NOMO-1 treated with dmso at 0.1 percent for 144 hours (cell line): ENCODE measurements at regions not wholly inside any gene's neighbourhood (a gene's known extent, or its start where the extent isn't known, plus 50 kb on each side); places are given as distances from the start of the nearest gene placed in this dataset.
"Not testable (repeated sequence)": the region's sequence is repeated elsewhere in the genome, so short reads cannot be mapped to it uniquely, and the experiment has no call there.

Experiments used
- DNase-seq: peaks from one replicate; lab custom pipeline; 2025; ENCODE audit not compliant: unreplicated experiment; lab: John Stamatoyannopoulos, UW

DNA sequence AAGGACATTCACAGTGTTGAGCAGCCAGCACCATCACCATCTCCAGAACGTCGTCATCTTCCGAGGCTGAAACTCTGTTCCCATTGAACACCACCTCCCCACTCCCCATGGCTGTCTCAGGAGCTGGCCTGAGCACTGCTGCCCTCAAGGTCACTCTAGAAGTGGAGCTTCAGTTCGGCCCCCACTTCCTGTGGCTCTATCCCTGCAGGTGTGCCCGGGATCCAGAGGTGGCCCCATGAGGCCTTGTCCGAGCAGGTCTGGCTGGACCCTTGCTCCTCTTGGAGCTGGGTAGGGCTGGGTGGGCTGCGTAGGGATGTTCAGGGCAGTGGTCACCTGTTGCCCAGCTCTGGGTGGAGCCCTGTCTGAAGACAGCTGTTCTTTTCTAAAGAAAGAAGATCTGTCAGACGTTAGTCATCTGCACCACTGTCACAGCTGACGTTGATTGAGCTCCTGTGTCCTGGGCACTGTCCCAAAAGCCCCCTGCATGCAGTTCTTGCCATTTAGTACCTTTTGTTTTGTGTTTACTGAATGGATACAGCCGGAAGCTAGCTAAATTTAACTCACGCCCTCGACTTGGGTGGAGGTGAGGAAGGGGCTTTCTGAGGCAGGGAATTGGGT is 75.5 kb upstream of the CLDN5 start:
- DNase-seq = no peak

DNA sequence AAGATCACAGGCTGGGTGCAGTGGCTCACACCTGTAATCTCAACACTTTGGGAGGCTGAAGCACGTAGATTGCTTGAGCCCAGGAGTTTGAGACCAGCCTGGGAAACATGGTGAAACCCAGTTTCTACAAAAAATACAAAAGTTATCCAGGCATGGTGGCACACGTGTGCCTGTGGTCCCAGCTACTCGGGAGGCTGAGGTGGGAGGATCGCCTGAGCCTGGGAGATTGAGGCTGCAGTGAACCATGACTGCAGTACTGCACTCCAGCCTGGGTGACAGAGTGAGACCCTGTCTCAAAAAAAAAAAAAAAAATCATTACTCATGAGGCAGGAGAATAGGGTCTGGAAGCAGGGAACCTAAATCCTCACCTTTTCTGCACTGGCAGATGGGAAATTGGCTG is 79.1 kb upstream of the CLDN5 start:
- not testable (repeated sequence) for DNase-seq

DNA sequence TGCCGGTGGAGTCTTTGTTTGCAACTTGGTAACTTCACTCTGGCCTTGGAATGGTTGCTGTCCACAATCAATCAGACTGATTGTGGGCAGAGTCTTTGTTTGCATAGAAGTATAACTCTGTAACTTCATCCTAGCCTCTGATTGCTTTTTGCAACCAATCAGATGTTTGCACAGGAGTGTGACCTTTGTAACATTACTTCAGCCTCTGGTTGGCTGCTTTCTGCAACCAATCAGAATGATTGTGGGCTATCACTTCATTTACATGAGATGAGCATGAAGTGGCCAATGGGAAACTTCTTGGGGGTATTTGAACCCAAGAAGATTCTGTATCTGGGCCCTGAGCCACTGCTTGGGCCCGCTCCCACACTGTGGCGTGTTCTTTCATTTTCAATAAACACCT is 79.6 kb upstream of the CLDN5 start:
- no peak for DNase-seq

DNA sequence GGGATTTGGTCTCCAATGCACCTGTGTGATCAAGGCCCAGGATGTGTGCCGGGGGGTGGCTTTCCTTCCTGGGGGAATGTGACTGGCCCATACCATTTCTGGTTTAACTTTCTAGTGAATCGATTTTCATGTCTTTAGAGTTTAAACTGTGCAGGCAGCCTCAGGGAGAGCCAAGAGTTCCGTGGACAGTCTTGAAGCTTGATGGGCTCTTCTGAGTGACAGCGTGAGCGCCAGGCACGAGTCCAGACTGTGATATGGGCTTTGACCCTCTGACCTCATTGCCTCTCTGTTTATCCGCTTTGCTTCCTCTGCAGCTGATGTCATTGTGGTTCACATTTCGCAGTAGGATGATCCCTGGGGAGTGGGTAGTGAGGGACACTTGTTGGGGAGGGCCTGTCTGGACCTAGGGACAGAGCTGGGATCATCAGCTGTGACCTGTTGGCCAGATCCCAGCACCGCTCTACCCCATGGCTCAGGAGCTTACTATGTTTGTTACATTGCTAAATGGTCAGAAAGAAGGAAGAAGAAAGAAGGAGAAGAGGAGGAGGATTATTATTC is 80.6 kb upstream of the CLDN5 start:
- no peak for DNase-seq

DNA sequence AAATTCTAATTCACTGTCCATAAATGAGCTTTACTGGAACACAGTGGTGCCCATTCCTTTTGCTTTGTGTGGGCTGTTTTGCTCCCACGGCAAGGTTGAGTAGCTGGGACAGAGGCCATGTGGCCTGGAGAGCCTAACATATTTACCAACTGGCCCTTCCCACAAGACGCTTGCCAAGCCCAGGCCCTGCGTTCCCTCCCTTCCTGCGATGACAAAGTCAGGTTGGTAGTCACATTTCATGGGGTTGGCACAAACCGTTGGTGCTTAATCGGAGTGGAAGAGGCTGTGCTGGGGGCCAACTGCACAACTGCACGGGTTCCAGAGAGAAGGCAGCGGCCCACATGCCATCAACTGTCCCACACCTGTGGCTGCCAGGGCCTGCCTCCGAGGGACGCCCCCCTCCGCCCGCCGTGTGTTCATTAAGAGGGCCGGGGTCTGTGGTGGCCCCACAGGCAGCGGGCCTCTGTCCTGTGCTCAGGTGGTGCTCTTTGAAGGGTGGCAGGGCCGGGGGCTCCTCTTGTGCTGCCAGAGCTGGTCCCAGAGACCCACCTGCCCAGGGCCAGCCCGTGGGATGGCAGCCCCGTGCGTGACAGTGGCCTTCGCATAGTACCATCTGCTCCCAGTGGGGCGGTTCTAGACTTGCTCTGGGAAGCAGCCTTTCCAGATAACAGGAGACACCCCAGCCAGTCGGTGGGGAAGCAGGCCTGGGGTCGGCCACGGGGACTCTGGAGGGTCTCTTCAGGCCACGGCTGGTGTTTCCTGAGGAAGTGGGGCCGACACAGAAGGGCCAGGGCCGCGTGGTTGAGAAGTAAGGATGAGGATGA is 81.5 kb upstream of the CLDN5 start:
- DNase-seq = no peak

DNA sequence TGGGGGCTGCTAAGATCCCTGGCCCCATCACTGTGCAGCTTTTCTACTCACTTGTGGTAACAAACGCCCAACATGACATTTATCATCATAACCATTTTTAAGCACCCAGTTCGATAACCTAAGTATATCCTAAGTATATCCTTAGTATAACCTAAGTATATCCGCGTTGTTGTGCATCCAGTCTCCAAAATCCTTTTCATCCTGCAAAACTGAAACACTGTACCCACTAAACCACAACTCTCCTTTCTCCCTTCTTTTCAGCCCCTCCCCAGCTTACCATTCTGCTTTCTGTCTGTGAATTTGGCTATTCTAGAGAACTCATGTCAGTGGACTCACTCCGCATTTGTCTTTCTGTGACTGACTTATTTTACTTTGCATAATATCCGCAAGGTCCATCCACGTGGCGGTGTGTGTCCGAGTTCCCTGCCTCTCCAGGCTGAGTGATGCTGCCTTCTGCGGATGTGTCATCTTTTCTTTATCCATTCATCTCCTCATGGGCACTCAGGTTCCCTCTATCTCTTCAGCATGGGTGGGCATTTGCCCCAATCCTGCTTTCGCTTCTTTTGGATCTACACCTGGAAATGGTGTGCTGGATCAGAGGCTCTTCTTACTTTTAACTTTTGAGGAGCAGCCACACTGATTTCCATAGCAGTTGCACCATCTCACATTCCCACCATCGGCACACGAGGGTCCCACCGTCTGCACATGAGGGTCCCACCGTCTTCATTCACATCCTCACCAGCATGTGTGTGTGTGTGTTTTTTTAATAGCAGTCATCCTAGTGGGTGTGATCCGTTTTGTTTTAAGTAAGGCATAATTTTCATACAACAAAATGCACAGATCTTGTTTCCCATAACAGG is 82.4 kb upstream of the CLDN5 start:
- DNase-seq = no peak

DNA sequence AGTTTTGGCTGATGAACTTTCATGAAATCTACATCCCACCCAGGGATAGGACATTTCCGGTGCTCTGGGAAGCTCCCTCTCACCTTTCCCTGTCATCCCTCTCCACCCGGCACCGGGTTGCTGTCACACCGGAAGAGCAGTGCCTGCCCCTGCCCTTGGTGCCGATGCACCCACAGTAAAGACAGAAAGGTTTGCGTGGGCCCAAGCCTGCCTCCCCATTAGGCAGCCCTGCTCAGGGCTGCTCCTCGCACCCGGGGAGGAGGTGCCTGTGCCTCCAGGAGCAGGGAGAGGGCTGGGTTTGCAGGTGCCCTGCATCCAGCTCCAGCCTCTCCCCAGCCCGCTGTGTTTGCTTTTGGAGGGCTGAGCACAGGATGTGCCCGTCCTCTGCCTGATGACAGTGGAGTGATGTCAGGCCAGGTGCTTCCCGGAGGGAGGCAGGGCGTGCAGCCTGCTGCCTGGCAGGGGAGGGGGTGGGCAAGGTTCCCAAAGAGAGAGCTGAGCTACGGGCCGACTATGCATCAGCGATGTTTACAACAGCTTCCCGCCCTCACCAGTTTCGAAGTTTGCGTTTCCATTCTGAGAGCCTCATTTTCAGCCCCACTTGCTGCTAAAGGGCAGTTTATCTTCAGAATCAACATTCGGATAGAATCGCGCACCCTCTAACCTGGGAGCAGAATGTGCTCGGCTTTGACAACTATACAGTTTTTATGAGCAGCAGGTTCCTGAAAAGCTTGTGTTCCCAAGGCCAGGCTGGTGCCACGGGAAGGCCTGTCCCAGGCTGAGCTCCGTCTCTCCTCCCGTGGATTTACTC is 83.2 kb upstream of the CLDN5 start:
- no peak for DNase-seq

DNA sequence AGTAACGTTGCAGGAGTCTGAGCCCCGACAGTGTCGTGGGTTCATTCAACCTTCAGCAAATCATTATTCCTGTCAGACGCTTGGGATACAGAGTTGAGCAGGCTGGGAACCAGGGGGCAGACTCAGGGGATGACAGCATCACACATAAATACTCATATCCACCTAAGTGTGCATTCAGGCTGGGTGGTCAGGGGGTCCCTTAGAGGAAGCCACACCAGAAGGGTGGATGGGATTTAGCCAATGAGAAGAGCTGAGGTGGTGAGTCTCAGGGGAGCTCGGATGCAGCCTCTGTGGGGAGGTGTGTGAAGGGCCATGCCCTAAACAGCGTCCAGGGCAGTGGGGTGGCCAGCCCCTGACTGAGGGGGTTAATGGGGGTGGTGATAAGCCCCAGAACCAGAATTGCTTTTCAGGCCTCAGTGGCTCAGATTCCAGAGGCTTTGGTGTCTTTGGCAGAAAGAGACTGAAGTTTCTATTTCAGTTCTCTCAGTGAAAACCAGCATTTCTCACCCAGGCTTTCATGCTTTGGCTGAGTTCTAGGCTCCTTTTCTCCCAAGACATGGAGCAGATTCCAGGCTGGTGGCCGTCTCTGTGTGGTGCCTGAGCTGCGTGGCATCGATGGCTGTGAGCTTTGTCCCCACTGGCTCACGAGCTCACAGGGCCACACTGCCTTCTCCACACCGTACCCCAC is 83.9 kb upstream of the CLDN5 start:
- no peak for DNase-seq

DNA sequence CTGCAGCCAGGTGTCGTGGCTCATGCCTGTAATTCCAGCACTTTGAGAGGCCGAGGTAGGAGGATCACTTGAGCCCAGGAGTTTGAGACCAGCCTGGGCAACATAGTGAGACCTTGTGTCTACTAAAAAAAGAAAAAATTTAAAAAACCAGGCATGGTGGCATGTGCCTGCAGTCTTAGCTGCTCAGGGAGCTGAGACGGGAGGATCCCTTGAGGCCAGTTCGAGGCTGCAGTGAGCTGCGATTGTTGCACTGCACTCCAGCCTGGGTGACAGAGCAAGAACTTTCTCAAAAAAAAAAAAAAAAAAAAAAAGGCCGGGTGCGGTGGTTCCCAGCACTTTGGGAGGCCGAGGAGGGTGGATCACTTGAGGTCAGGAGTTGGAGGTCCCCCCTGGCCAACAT is 85.5 kb upstream of the CLDN5 start:
- not testable (repeated sequence) for DNase-seq

DNA sequence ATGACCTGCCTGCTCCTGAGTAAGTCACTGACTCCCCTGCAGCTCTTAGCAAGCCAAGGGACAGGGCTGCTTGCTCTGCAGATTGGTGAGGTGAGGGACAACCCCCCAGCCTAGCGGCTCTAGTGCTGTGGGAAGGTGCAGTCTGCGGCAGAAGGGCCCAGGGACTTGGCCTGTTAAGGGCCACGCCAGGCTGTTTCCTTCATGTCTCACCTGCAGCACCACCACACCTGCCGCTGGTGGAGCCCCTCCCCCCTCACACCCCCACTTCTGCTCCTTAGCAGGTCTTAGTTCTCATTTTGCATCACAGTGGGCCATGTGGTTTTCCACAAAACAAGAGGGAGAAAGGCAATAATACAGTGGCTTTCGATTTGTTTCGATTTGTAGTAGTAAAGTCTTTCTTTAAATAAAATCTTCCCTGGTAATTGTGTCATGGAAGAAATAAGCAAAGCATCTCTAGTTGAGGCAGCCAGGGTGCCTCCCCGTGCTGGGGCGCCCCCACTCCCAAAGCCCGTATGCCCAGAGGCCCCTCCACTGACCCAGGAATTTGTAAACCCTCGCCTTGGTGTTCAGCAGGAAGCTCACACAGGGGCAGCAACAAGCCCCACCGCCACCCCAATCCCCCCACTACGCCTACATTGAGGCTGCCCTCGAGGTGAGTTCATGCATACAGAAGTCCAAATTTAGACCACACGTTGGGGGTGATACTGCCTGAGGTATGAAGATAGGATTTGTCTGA is 86.5 kb upstream of the CLDN5 start:
- no peak for DNase-seq

DNA sequence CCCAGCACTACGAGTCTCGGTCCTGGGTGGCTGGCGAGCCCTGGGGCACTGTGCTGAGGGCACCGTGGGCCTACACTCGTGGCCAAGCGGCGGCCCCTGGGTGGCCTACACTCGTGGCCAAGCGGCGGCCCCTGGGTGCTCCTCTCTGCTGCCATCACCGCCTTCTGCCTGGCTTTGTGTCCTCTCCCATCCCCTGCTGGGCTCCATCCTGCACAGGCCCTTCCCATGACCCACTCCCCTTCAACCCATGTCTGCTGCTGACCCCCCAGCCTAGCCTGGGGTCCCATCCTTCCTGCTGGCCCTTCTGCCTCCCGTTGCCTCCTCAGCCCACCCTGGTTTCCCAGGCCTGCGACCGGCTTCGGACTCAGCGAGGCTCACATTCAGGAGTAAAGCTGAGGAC is 87.4 kb upstream of the CLDN5 start:
- no peak for DNase-seq

DNA sequence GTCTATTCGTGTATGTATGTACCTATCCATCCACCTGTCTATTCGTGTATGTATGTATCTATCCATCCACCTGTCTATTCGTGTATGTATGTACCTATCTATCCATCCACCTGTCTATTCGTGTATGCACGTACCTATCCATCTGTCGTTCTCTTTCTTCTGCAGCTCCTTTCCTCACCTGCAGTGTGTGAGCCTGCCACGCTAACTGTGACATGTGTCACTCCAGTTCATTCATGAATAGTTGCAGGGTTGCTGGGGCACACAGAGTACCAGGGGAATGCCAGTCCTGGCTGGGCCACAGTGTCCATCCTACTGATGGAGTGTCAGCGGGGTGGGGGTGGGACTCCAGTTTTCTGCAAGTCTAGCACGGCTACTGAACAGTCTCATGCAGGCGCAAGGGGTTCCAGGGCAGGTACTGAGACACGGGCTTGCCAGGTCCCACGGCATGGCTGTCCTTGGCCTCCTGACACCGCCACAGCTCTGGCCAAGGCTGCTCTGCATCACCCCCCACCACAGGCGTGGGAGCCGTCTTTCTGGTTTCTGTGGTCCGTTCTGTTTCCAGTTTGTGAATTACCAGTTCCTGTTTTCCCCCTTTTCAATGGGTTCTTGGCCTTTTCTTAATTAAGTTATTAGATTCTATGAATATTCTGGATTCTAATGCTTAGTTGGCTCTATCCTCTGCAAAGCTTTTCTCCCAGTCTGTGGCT is 88.8 kb upstream of the CLDN5 start:
- no peak for DNase-seq

DNA sequence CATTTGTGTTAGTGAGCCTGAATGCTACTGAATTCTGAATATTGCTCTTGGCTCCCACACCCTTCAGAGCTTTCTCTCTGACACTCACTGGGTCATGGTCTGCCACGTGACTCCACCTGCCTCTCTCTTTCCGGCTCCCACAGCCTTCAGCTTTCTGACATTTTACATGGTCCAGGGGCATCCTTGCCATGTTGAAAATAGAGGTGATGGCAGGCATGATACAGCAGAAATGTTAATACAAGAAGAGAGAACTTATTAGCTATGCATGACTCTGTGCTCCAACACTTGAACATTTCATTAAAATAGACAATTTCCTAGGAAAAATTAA is 90.3 kb upstream of the CLDN5 start:
- no peak for DNase-seq

DNA sequence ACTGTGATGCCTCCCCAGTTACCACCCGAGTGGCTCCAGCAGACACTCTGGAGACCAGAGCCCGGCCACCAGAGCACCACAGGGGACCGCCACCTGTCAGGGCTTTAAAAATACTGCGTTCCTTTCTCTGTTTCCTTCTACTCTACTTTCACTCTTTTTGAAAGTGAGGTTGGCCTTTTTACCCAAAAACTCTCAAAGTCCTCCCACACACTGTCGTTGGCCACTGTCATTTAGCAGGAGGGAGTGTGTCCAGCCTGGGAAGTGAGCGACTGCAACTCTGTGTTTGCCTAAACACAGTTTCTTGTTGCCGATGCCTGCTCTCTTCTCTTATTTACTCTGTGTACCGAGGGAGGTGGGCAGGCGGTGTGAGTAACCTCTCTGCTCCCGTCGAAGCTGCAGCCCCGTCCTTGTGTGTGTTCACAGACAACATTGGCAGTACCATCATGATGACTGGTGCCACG is 90.8 kb upstream of the CLDN5 start:
- no peak for DNase-seq

DNA sequence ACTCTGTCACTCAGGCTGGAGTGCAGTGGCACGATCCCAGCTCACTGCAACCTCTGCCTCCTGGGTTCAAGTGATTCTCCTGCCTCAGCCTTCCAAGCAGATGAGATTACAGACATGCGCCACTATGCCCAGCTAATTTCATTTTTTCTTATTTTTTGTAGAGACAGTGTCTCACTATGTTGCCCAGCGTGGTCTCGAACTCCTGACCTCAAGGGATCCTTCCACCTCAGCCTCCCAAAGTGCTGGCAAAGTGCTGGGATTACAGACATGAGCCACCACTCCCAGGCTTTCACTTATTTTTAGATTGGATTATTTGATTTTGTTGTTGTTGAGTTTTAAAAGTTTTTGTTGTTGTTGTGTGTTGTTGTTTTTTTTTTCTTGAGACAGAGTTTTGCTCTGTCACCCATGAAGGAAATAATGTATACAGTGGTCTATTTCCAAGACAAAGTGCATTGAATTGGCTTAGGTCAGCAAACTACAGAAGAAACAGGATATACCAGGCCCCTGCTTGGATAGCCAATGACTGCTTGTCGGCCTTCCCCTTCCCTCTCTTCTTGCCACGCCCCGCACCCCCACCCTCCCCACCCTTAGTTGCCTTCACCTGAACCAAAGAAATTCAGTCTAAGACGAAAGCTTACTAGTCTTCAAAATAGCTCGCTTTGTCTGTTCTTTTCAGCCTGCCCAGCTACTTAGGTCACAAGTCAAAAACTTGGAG is 91.8 kb upstream of the CLDN5 start:
- no peak for DNase-seq

DNA sequence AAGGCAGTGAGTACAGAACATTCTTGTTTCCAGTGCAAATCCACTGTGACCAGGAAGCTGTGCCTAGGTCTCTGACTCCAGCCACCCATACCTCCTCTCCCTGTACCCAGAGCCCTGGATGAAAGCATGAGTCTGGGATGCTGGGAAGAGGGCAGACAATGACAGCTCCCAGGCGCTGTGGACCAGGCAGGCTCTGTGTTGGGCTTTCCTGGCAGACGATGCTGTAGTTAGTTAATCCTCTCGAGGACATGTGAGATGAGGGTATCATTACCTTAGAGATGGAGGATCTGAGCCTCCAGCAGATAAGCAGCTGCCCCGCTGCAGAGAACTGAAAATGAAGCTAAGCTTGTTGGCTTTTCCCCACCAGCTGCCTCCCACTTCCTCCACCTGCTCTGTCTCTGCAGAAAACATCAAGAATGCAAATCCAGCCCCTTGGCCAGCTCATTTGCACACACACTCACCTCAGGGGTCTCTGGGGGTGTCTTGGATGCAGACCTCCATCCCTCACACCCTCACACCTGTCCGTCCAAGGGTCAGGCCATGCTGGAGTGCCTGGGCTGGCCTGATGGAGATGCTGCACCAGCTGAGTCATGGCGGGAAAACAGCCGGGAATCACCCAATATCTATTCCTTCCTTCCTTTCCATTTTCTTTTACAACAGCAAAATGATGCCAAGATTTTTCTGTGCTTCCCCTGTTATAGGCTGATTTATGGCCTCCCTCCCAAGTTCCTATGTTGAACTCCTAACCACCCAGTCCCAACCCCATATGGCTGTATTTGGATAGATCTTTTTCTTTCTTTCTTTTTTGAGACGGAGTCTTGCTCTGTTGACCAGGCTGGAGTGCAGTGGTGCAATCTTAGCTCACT is 94.9 kb upstream of the SEPTIN5 start:
- DNase-seq = no peak

DNA sequence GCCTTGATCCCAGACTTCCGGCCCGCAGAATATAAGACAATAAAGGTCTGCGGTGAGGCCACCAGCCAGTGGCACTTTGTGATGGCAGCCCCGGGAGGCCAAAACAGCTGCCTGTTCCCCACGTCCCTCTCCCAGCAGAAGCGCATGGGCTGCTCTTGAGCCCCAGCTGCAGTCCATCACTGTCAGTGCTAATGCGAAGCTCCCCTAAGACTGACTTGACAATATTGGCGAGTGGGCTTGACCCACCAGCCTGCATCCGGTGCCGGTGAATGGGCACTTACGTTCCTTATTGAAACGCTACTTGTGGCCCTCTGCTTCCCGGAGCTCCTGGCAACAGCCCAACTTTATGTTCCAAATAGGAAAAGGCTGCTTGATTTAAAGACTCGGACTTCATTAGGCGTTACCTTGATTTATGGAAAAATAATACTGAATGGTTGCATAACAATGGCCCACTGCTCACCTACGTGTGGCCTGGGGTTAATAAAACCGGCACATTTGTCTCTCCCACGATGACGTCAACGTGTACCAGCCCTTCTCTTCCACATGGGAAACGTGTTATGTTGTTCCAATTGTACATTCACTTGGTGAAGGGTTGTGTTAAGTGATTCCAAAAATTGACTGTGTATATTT is 93.4 kb upstream of the SEPTIN5 start:
- no peak for DNase-seq
